Renal pelvis (tissue), 1 donor: ENCODE measurements at regions not wholly inside any gene's neighbourhood (a gene's known extent, or its start where the extent isn't known, plus 50 kb on each side); places are given as distances from the start of the nearest gene placed in this dataset.
A peak's percentile ranks its signal among the peaks of the same experiment; 100 is the strongest.

ENCODE experiments used
- DNase-seq: peaks from one replicate; pipeline ENCODE4 v3.0.0-alpha.2; 2013

DNA sequence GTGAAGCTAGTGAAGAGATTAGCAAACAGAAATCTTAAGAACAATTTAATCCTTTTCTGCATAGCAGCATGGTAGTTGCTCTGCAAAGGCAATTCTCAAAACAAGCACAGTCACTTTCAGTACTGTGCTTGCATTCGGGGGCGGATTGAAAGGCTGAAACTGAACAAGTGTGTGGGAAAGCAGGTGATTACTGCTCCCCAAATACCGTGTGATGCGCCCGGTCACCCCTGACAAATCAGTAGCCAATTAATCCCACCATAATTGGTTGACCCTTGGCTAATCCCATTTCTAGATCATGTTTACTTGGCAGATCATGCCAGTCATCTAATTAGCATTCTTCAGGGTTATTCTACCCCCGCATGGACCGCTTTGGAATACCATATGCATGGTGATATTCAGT lies 76.5 kb upstream of the ADRB1 start:
- no peak for DNase-seq

DNA sequence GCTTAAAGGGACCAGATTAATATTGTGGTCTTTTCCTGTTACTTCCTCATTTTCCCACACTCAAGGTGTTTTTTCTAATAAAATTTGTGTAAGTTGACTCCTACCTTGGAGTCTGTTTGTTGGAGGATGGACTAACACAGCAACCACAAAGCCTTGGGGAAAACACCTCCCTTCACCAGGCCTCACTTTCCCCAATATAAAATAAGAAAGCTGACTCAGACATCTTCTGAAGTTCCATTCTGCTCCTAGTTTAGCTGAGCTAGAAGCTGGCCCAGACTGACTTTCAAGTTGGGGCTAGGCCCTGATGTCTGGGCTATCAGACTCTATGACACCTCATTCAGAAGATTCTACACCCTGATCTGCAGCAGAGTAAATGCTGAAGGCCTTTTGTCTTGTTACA lies 73.0 kb upstream of the ADRB1 start:
- DNase-seq: no peak

DNA sequence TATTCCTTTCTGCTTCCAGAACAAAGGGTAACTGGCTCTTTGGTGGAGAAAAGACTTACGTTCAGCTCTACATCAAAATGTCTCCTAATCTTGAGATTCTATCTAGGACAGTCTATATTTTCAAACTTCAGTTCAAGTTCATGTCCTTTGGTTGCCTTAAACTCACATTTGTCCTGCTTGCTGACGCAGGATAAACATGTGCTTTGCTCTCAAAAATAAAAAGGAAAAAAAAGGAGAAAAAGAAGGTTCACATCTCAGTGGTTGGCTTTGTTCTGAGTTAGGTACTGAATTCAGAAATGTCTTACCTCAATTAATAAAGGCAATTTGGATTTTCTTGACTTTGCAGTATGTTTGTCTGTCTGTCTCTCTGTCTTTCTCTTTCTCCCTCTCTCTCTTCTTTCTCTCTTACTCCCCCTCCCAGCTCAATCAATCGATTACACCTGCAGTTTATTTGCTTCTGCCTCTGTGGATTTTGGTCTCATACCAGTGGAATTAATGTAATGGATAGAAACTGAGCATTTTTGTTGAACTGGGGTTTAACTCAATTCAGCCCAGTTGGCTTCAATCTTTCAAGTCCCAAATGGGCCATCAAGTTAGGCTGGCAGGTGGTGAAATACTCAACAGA lies 72.2 kb upstream of the ADRB1 start:
- no peak for DNase-seq

DNA sequence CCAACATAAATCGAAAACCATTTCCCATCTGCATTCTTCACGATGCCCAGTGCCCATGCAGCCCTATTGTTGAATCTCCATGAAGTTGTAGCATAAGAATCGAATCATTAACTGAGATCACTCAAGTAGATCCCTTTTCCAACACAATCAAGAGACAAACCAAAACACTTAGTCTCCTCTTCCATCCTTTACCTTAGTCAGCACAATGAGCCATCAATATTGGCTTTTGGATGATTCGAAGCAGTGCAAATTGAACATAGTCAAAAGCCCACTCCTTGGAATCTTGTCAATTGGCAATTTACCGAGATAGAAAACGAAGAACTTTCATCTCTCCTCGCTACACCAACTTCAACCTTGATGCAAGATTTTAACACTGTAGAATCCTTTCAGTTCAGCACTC lies 66.5 kb upstream of the ADRB1 start:
- DNase-seq: no peak

DNA sequence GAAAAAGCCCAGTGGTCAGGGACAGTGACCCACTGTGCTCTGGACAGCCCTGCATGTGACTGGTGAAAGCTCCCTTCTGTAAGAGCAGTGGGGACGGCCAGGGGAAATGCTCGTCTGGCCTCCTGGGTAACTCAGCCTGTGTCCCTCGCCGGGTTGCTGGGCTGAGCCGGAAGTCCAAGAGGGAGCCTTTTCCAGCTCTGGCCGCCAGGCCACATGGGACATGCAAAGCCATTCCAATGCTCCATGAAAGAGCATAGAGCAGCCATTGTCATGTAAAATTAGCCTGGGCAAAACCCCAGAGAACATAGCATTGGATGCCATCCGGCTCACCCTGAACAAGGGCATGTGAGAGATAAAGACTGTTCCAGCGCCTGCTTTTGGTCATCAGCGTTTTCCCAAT lies 64.9 kb upstream of the ADRB1 start:
- no peak for DNase-seq

DNA sequence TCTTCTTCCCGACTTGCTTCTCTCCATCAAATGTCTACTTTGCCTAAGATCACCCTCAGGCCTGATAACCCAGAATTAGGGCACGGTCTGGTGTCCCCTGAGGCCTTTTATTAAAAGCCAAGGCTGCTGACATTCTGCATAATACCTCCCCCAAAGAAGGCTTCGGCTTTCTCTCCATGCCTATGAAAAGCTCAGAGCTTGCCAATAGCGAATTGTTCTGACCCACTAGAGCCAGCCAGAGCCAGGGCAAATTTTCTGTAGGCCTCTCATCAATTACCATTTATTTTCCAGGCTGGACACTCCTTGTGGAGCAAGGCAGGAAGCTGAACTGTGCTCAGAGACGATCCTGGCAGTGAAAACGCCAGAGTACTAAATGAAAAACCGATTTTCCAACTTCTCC lies 64.3 kb upstream of the ADRB1 start:
- no peak for DNase-seq

DNA sequence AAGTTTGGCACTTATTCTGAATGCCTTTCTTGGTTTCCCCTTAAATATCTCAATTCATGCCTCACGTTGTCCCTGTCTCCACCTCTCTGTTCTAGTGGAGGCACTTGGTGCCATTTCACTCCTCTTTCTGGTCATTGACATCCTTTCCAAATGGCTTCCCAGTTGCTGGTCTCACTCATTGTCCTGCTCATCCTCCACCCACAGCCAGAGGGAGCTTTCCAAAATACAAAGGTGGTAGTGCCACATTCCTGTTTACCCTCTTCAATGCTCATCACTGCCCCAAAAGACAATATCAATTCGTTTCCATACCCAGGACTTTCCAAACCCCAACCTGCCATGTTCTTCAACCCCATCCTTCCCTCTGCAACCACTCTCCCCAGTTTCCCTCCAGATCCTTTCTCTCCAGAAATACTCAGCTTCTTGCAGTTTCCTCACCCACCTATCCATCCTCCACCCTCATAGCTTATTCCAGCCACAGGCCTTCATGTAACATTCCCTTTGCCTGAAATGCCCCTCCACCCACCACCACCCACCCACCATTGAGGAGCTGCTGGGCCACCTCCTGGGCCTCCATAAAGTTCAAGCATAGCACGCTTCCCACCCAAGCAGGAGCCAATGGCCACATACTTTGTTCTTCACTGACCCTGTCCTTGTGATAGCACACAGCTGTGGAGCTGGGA lies 63.1 kb upstream of the ADRB1 start:
- DNase-seq: no peak

DNA sequence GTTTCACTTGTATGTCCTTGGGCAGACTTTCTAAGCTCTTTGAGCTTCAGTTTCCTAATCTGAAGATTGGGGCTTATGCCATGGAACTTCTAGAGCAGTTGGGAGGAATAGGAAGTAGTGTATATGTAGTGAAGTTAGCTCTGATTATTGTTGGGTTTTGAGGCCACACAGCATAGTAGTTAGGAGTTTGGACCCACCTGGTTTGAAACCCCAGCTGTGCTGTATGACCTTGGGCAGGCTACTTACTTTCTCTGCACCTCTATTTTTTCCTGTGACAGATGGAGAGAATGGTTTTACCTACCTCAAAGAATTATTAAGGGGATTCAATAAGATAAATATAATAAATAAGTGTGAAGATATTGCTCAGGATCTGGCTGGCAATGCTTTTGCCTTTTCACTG lies 61.4 kb upstream of the ADRB1 start:
- DNase-seq: no peak

DNA sequence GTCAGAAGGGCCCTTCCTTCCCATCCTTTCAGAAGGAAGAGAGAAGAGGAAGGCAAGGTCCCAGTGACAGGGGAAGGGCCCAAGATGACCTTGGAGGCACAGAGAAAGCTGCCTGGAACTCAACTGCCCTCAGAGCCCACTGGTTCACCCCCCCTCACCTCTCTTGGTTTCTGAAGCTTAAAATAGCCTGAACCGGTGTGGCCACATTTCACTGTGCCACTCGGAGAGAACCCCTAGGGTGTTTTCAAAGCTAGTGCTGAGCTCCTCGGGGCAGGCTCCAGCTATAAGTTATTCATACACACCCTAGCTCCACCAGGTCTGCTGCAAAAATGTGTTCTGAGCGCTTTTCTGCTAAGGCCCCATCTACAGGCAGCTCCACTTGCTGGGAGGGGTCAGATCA lies 60.9 kb upstream of the ADRB1 start:
- peak; percentile 53 for DNase-seq

DNA sequence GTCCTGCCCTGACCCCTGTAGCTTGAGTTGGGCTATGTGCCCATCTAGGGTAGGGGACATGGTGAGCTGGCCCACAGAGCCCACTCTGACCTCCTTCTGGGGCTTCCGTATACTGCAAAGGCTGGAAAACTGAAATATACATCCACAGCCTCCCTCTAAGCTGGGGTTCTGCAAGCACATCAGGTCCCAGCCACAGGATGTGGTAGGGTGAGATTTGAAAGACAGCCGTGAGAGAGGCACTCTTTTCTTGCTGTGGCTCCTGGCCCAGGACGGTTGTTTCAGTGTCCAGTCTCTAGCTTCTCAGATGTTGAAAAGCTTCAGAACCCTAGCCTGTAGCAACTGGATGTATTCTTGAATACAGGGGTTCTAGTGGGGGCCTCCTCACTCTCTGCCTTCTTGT lies 60.1 kb upstream of the ADRB1 start:
- no peak for DNase-seq

DNA sequence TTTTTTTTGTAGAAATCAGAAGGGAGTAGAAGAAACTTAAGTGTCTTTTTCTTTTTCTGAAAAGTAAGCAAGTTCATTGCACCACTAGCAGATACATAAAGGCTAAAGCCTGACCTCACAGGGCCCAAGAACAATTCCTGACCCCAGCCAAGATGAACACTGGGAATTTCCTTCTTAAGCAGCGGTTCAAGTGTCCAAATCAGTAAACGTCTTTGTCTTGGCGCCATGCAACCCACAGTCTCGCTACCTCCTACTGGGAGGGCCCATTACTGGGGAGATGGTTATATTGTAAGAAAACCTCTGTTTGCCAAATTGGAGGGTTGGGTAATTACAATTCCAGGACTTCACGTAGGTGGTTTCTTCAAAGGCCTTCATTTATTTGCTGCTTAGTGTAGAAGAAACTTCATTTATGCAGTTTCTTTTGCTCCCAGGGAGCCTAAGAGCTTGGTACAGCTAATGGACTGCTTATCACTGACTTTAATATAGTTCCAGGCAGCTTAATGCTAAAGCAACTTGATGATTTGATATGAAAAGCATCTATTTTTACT lies 58.3 kb upstream of the ADRB1 start:
- DNase-seq: no peak

DNA sequence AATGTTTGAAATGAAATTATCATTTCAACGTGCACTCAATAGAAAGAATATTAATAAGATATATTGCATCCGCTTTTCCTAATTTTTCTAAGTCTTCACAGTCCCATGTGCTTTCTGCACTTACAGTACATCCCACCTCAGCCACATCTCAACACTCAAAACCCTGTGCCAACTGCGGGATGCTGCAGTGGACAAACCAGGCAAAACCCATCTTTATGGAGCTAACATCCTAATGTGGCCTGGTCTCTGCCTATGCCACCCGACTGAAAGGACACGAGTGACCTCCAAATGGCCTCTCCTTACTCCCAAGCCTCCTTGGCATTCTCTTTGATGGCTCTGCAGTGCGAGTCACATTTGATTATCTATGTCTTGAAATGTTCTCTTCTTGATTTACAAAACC lies 57.4 kb upstream of the ADRB1 start:
- DNase-seq: no peak

DNA sequence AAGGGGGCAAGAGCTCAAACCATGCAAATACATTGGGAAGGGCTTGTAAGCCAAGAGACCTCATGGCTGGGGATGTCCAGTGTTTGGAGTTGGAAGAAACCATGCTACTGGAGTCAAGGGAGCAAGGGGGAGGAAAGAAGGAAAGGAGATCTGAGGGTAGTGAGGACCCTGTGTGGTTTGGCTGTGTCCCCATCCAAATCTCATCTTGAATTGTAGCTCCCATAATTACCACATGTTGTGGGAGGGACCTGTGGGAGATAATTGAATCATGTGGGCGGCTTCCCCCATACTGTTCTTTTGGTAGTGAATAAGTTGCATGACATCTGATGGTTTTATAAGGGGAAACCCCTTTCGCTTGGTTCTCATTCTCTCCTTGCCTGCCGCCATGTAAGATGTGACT lies 56.5 kb upstream of the ADRB1 start:
- DNase-seq: no peak

DNA sequence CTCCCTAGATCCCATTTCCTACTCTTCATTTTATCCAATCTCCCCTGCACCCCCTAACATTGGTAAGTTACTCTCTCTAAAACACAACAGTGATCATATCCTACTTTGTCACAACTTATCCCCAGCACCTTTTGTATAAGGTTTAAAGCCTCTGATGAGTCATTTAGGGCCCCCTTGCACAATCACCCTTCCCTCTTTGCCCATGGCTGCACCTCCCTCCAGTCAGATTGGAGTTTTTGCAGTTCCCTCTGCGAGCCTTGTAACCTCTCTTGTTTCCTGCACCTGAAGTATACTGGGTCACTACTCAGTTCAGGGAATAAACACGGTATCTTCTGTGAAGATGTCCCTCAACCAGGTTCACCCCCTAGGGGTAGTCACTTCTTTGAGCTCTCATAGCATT lies 55.9 kb upstream of the ADRB1 start:
- DNase-seq: no peak

DNA sequence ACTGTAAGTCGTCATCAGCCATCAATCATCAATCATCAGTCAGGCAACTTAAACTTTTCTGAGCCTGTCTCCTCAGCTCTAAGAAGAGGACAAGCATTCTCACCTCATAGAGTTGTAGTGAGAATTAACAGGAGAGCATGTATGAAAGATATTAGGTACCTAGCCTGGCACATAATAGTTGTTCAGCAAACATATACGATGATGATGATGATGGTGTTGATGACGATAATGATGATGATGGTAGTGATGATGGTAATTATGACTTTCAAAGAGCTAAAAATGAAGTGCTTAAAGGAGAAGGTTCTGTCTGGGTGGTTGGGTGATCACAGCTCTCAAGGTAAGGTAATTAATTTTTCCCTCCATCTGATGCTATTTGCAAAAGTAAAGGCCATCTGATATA lies 55.1 kb upstream of the ADRB1 start:
- DNase-seq: no peak

DNA sequence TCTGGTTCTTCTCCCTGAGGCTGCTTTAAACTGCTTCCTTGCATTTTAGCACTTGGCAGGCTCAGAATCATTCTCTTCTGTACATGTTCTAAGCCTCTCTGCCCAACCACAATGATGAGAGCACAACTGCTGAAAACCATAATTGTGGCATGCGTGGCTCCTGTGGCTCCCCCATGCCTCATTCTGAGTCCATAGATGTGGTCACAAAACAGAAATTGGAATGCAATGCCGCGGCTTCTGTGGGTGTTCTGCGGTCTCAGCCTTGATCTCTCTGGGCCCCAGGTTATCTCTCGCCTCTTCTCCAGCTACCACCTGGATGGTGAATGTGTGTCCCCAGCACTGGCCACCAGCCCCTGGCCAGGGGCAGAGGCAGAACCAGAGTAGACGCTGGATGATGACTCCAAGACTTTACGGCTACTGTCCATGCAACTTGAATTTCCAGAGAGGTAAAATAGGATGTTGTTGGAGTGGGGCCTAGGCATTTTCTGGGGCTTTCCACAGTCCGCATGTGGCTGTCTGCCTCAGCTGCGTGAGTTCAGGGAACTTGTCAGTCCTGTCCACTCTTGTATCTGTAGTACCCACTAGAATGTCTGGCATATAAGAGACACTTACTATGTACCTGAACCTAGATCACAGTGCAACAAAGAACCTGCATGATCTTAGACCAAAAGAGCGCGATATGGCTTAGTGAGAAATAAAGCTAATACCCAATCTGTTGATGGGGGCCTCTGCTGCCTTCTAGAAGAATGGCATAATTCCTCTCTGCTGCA lies 52.4 kb upstream of the ADRB1 start:
- DNase-seq: no peak

DNA sequence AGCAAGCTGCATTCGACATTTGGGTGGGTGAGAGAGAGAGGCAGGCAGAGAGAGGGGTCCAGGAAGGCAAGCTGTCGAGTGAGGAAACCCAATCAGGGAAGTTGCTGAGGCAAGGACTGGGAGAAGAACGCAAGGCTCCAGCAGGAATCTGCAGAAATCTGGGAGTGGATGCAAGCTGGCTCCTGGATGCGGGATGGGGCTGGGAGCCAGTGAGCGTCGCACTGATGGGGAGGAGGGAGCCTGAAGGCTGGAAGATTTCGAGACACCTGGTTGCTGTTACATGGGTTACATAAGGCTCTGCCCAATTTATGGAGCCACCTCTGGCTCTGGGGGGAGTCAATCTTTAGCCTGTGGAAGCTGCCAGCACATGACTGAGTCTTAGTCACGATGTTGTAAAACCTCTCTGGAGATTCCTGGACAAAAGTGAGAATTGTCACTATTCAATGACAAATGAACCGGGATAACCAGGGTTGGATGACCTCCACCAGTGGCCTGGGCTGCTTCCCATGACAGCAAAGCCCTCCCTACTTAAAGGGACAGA lies 51.1 kb upstream of the ADRB1 start:
- no peak for DNase-seq

DNA sequence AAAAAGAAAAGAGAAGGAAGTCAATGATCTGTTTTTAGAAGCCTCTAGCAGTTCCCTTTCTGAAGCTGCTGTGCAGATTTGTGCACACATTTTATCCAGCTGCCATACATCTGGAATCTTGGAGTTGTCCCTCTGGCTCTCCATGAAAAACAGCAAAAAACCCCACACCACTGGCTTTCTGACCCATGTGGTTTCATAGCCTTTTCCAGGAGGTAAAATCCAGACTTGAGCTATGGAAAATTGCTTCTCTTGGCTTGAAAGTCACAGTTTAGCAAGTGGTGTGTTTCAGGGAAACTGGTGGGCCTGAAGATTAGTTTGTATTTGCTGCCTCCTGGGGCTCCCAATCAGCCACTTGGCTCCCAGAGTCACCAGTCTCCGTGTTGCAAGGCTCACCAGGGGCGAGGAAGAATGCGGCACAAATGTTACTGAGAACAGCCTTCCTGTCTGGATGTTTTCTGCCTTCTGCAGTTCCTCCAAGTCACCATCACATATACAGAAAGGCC lies 50.1 kb upstream of the ADRB1 start:
- DNase-seq: no peak
